GM10266 (cell line): ENCODE measurements at regions not wholly inside any gene's neighbourhood (a gene's known extent, or its start where the extent isn't known, plus 50 kb on each side); places are given as distances from the start of the nearest gene placed in this dataset.

Experiments used
- DNase-seq: peaks from one replicate; pipeline ENCODE4 v3.0.0; 2012; ENCODE audit errors: extremely low spot score
- CTCF ChIP-seq: IDR thresholded peaks from 2 replicates; pipeline ENCODE4 v1.5.1; 2012; ENCODE audit warnings: mild to moderate bottlenecking, low read depth; ENCODE audit not compliant: control insufficient read depth, insufficient read depth; ENCODE audit errors: missing control alignments

GRCh38 chr13:73954808-73955207 is 179.4 kb downstream of the KLF12 start:
- no peak for TF ChIP-seq CTCF
- no peak for DNase-seq

- TF ChIP-seq CTCF, result no peak
- no peak for DNase-seq
Observed at GRCh38 chr13:73952648-73953047, 181.6 kb downstream of the KLF12 start.

- no peak for TF ChIP-seq CTCF
- DNase-seq, result no peak
Observed at GRCh38 chr13:73948848-73949529, 185.2 kb downstream of the KLF12 start.

- no peak for TF ChIP-seq CTCF
- no peak for DNase-seq
Observed at GRCh38 chr13:73945871-73946270, 188.3 kb downstream of the KLF12 start.

GRCh38 chr13:73945382-73945781 is 188.8 kb downstream of the KLF12 start:
- DNase-seq, result no peak
- TF ChIP-seq CTCF, result no peak

- no peak for TF ChIP-seq CTCF
- no peak for DNase-seq
Observed at GRCh38 chr13:73943965-73944233, 190.3 kb downstream of the KLF12 start.

- TF ChIP-seq CTCF, result no peak
- DNase-seq, result no peak
Observed at GRCh38 chr13:73943137-73943964, 190.9 kb downstream of the KLF12 start.
